Fibroblast of the conjunctiva (primary cell): ENCODE measurements at regions not wholly inside any gene's neighbourhood (a gene's known extent, or its start where the extent isn't known, plus 50 kb on each side); places are given as distances from the start of the nearest gene placed in this dataset.
A peak's percentile ranks its signal among the peaks of the same experiment; 100 is the strongest.

Experiments
- DNase-seq: peaks from one replicate; pipeline ENCODE4 v3.0.0-alpha.2; 2010; ENCODE audit warnings: low read depth

- no peak for DNase-seq
Observed at GRCh38 chr13:110097013-110097412, 209.9 kb downstream of the COL4A1 start.

DNA sequence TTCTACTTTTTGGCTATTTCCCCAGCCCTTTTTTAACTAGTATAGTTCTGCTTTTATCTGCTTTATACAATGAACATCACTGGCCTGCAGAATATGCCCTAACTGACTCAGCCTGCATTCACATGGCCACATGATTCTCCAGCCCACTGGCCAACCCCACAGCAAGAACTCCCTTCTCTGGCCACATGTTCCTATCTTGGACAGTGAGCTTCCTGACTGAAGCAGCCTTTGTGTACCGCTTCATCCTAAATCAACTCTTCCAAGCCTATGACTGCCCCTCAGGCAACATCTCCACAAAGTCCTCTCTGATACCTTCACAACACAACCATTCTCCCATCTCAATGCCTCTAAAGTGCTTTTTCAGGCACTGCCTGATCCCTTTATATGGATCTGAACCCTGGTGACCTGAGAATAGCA is 214.1 kb downstream of the COL4A1 start:
- DNase-seq, result no peak

DNA sequence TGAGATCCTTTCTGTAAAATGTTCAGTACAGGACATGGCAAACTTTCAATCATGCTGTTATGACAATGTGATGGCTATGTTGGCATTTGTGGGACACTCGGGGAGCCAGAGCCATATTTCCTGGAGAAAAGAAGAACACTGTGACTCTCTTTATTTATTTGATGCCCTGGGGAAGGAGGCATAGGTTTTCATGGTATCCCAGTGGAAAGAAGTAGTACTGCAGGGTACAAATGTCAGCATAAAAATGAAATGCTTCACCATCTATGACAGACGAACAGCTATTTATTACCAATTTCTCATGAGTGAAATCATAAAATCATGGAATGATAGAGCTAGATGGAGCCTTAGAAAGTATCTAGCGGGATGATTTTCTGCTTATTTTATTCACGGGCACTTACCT is 217.1 kb downstream of the COL4A1 start:
- no peak for DNase-seq

DNA sequence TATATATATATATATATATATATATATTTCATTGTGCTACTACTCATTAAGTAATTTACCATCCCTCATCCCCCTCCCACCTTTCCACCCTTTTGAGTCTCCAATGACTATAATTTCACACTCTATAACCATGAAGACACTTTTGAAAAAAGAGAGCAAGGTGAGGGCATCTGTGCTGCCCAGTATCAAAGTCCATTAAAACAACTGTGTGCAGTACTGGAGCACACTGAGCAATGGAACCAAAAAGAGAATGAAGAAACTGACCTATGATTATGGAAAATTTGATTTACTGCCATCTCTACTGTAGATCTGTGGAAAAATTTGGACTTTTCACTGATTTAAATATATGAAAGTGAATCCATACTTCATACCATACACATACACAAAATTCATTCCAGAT is 217.9 kb downstream of the COL4A1 start:
- no peak for DNase-seq

DNA sequence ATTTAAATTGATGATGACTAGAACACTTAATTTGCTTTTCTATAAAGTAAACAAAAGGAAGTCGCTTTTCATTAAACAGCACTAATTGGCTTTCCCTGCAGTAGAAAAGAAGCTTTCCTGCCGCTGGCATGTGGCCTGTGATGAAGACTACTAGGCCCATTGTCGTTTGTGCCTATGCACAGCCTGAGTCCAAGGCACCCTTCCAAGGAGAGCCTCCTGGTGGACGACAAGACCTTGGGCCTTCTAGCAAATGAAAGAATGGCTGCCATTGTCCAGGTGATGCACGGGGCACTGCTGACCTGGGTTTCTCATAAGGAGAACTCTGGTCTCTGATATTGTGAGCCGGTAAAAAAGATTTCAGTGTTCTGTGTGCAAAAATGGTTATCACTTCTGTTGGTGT is 233.0 kb downstream of the COL4A1 start:
- DNase-seq, result no peak

- peak; percentile 38 for DNase-seq
Observed at GRCh38 chr13:110070511-110071120, 236.3 kb downstream of the COL4A1 start.

DNA sequence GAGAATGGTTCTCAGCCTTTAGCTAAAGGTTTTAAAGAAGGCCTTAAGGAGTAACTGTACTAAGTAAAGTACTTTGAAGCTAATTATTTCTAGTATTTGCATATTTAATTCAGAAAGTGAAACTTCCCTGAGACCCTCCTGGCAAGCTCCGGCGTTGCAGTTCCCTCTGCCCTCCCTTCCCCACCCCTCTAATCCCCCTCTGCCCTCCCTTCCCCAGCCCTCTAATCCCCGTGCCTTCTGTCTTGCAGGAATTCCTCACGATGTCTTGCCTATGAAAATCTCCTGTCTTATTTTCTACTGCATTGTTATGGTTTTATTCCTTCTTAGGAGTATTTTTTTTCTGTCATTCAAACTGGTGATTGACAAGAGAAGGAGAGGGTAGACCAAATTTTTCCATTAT is 236.9 kb downstream of the COL4A1 start:
- DNase-seq, result no peak

- DNase-seq, result no peak
Observed at GRCh38 chr13:110068176-110068473, 238.8 kb downstream of the COL4A1 start.

DNA sequence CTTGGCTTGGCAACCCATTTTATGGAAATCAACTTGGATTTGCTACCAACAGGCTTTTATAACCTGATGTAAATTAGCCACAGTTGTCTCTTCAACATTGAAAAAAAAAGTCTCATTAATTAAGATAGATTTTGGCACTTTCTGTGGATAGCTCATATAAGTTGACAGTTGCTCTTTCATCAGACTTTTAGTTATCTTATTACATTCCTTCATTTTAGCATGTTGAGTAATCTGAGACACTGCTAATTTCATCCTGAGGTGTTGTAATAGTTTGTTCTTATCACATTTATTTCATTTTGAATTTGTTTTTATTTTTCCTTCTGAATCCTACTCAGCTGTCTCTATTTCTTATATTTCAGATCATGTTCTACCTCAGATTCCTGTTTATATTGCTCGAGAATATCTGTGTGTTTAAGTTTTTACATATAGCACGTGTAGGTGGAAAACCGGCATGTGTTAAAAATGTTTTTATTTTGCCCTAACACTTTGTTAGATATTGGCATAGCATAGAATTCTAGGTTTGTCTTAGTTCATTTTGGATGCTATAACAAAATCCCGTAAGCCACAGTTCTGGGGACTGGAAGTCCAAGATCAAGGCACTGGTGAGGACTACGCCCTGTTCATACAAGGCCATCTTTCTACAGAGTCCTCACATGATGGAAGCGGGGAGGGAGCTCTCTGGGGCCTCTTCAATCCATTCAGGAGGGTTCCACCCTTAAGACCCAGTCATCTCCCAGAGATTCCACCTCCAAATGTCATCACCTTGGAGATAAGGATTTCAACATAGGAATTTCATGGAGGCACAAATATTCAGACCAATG is 239.4 kb downstream of the COL4A1 start:
- DNase-seq, result no peak

DNA sequence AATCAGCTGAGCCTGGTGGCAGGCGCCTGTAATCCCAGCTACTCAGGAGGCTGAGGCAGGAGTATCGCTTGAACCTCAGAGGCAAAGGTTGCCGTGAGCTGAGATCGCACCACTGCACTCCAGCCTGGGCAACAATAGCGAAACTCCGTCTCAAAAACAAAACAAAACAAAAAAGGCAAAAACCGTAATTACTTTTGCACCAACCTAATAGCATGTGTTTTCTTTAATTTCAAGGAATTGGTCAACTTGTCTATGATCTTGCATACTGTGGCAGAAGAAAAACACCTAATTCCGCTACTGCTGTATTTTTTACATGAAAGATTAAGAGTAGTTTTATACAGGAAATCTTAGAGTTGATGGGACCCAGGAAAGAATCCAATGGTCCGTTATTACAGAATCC is 241.2 kb downstream of the COL4A1 start:
- no peak for DNase-seq

- DNase-seq, result no peak
Observed at GRCh38 chr13:110063490-110064421, 243.2 kb downstream of the COL4A1 start.

GRCh38 chr13:110062777-110063442 is 244.0 kb downstream of the COL4A1 start:
- DNase-seq, result no peak

- no peak for DNase-seq
Observed at GRCh38 chr13:110062077-110062776, 244.7 kb downstream of the COL4A1 start.

GRCh38 chr13:110061270-110061669 is 245.7 kb downstream of the COL4A1 start:
- DNase-seq, result no peak

- DNase-seq, result no peak
Observed at GRCh38 chr13:110057052-110057451, 249.9 kb downstream of the COL4A1 start.

DNA sequence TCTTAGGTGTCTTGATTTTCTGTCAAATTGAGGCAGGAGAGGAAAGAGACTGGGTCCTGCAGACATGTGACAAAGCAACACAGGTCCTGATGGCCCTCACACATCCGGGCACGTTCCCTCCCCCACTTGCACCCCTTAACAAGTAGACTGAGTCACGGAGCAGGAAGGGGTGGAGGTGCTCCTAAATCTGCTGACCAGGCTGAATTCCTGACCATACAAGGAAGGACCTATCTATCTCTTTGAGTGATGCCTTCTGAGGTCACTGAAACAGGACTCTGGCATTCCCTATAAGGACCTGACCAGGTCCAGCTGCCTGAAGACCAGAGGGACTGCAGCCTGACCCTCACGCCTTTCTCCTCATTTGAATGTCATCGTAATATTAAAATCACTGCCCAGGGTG is 250.3 kb downstream of the COL4A1 start:
- DNase-seq, result no peak

GRCh38 chr13:110055089-110055488 is 251.9 kb downstream of the COL4A1 start:
- DNase-seq, result no peak

DNA sequence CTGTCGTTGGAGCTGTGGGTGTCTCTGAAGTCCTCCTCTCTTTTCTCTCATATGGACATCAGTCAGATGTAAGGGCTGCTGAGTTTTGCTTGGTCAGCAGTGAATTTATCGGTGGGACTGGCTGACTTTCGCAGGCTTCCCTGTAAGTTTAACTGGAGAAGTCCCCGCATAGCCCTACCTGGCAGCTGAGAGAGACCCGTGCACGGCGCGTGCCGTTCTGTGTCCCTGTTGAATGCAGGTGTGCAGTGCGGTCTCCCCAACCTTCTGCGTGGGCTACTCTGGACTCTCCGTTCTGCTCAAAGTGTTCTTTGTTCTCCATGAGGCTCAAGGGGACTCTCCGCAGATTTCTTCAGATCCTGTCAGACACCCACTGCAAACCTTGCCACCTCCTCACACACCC is 252.9 kb downstream of the COL4A1 start:
- no peak for DNase-seq

- peak; percentile 43 for DNase-seq
Observed at GRCh38 chr13:110047496-110047895, 259.5 kb downstream of the COL4A1 start.

- DNase-seq, result no peak
Observed at GRCh38 chr13:110046811-110047210, 260.1 kb downstream of the COL4A1 start.

GRCh38 chr13:110045919-110046318 is 259.5 kb upstream of the IRS2 start:
- DNase-seq, result no peak

- no peak for DNase-seq
Observed at GRCh38 chr13:110045202-110045601, 258.8 kb upstream of the IRS2 start.
